Stimulated activated naive CD8-positive, alpha-beta T cell treated with anti-CD3 and anti-CD28 coated beads, Interleukin-15, Interleukin-2, amounts not matched to agents 100 ng/mL and 50 ng/mL, for 24 hours (primary cell): ENCODE measurements at regions not wholly inside any gene's neighbourhood (a gene's known extent, or its start where the extent isn't known, plus 50 kb on each side); places are given as distances from the start of the nearest gene placed in this dataset.
"Not testable (repeated sequence)": the region's sequence is repeated elsewhere in the genome, so short reads cannot be mapped to it uniquely, and the experiment has no call there.

Experiments used
- H3K27ac Mint-ChIP-seq: one replicate; pipeline ENCODE4 v1.8.0; 2021; ENCODE audit warnings: mild to moderate bottlenecking, mixed read lengths
- H3K27me3 Mint-ChIP-seq: one replicate; pipeline ENCODE4 v1.8.0; 2021; ENCODE audit warnings: mixed read lengths
- H3K36me3 Mint-ChIP-seq: one replicate; pipeline ENCODE4 v1.8.0; 2021; ENCODE audit warnings: low read depth, mixed read lengths
- H3K4me1 Mint-ChIP-seq: one replicate; pipeline ENCODE4 v1.8.0; 2021; ENCODE audit warnings: low read depth, mixed read lengths
- H3K4me3 Mint-ChIP-seq: one replicate; pipeline ENCODE4 v1.8.0; 2021; ENCODE audit warnings: mild to moderate bottlenecking, mixed read lengths
- H3K9me3 Mint-ChIP-seq: one replicate; pipeline ENCODE4 v1.8.0; 2021; ENCODE audit warnings: mixed read lengths

- no peaks in the 10 kb centered on the region for H3K27me3 Mint-ChIP-seq
- no peaks in the 10 kb centered on the region for H3K9me3 Mint-ChIP-seq
- H3K4me1 Mint-ChIP-seq: no peaks in the 10 kb centered on the region
- no peak overlapping the region for H3K27ac Mint-ChIP-seq
- no peak overlapping the region for H3K4me3 Mint-ChIP-seq
- H3K36me3 Mint-ChIP-seq: no peaks in the 10 kb centered on the region
Measured at GRCh38 chr2:107091163-107091864, 205.3 kb upstream of the ST6GAL2 start.

- H3K9me3 Mint-ChIP-seq: peaks cover 5% of the 10 kb centered on the region
- no peak overlapping the region for H3K27ac Mint-ChIP-seq
- H3K4me1 Mint-ChIP-seq: no peaks in the 10 kb centered on the region
- no peaks in the 10 kb centered on the region for H3K36me3 Mint-ChIP-seq
- no peaks in the 10 kb centered on the region for H3K27me3 Mint-ChIP-seq
- H3K4me3 Mint-ChIP-seq: no peak overlapping the region
Measured at GRCh38 chr2:107093426-107093957, 207.5 kb upstream of the ST6GAL2 start.

GRCh38 chr2:107094450-107094986, 208.6 kb upstream of the ST6GAL2 start:
- no peak overlapping the region for H3K27ac Mint-ChIP-seq
- no peaks in the 10 kb centered on the region for H3K27me3 Mint-ChIP-seq
- H3K9me3 Mint-ChIP-seq: peaks cover 6% of the 10 kb centered on the region
- no peaks in the 10 kb centered on the region for H3K36me3 Mint-ChIP-seq
- H3K4me3 Mint-ChIP-seq: no peak overlapping the region
- H3K4me1 Mint-ChIP-seq: no peaks in the 10 kb centered on the region

GRCh38 chr2:107102176-107102575, 216.2 kb upstream of the ST6GAL2 start:
- no peaks in the 10 kb centered on the region for H3K36me3 Mint-ChIP-seq
- H3K27me3 Mint-ChIP-seq: no peaks in the 10 kb centered on the region
- H3K9me3 Mint-ChIP-seq: peaks cover 9% of the 10 kb centered on the region
- H3K27ac Mint-ChIP-seq: no peak overlapping the region
- no peaks in the 10 kb centered on the region for H3K4me1 Mint-ChIP-seq
- no peak overlapping the region for H3K4me3 Mint-ChIP-seq

- Mint-ChIP-seq H3K27ac (no peak overlapping the region), H3K4me1 (no peaks in the 10 kb centered on the region), H3K4me3 (no peak overlapping the region), H3K9me3 (no peaks in the 10 kb centered on the region), H3K27me3 (no peaks in the 10 kb centered on the region), H3K36me3 (no peaks in the 10 kb centered on the region)
Measured at GRCh38 chr2:107107351-107107750, 221.4 kb upstream of the ST6GAL2 start.

- H3K27ac Mint-ChIP-seq: no peak overlapping the region
- H3K27me3 Mint-ChIP-seq: no peaks in the 10 kb centered on the region
- H3K4me1 Mint-ChIP-seq: no peaks in the 10 kb centered on the region
- H3K36me3 Mint-ChIP-seq: no peaks in the 10 kb centered on the region
- no peak overlapping the region for H3K4me3 Mint-ChIP-seq
- H3K9me3 Mint-ChIP-seq: no peaks in the 10 kb centered on the region
Measured at GRCh38 chr2:107108556-107108955, 222.6 kb upstream of the ST6GAL2 start.

GRCh38 chr2:107111623-107112022, 225.7 kb upstream of the ST6GAL2 start:
- H3K4me1 Mint-ChIP-seq: no peaks in the 10 kb centered on the region
- H3K36me3 Mint-ChIP-seq: no peaks in the 10 kb centered on the region
- H3K9me3 Mint-ChIP-seq: no peaks in the 10 kb centered on the region
- H3K27me3 Mint-ChIP-seq: no peaks in the 10 kb centered on the region
- H3K27ac Mint-ChIP-seq: no peak overlapping the region
- no peak overlapping the region for H3K4me3 Mint-ChIP-seq

GRCh38 chr2:107112561-107112960, 226.6 kb upstream of the ST6GAL2 start:
- no peaks in the 10 kb centered on the region for H3K9me3 Mint-ChIP-seq
- no peaks in the 10 kb centered on the region for H3K27me3 Mint-ChIP-seq
- no peaks in the 10 kb centered on the region for H3K36me3 Mint-ChIP-seq
- H3K4me1 Mint-ChIP-seq: no peaks in the 10 kb centered on the region
- no peak overlapping the region for H3K4me3 Mint-ChIP-seq
- no peak overlapping the region for H3K27ac Mint-ChIP-seq

- Mint-ChIP-seq H3K27ac (no peak overlapping the region), H3K27me3 (no peaks in the 10 kb centered on the region), H3K9me3 (no peaks in the 10 kb centered on the region), H3K36me3 (no peaks in the 10 kb centered on the region), H3K4me3 (no peak overlapping the region), H3K4me1 (no peaks in the 10 kb centered on the region)
Measured at GRCh38 chr2:107128381-107128780, 242.4 kb upstream of the ST6GAL2 start.

- Mint-ChIP-seq H3K36me3 (no peaks in the 10 kb centered on the region), H3K4me1 (no peaks in the 10 kb centered on the region), H3K4me3 (no peak overlapping the region), H3K27me3 (no peaks in the 10 kb centered on the region), H3K9me3 (no peaks in the 10 kb centered on the region), H3K27ac (no peak overlapping the region)
Measured at GRCh38 chr2:107132070-107132469, 246.1 kb upstream of the ST6GAL2 start.

- H3K36me3 Mint-ChIP-seq: no peaks in the 10 kb centered on the region
- H3K27ac Mint-ChIP-seq: no peak overlapping the region
- H3K4me1 Mint-ChIP-seq: no peaks in the 10 kb centered on the region
- no peaks in the 10 kb centered on the region for H3K9me3 Mint-ChIP-seq
- no peaks in the 10 kb centered on the region for H3K27me3 Mint-ChIP-seq
- no peak overlapping the region for H3K4me3 Mint-ChIP-seq
Measured at GRCh38 chr2:107132746-107133145, 246.8 kb upstream of the ST6GAL2 start.

GRCh38 chr2:107133412-107133811, 247.4 kb upstream of the ST6GAL2 start:
- H3K4me3 Mint-ChIP-seq: no peak overlapping the region
- H3K9me3 Mint-ChIP-seq: no peaks in the 10 kb centered on the region
- no peaks in the 10 kb centered on the region for H3K36me3 Mint-ChIP-seq
- no peaks in the 10 kb centered on the region for H3K27me3 Mint-ChIP-seq
- no peaks in the 10 kb centered on the region for H3K4me1 Mint-ChIP-seq
- no peak overlapping the region for H3K27ac Mint-ChIP-seq

GRCh38 chr2:107136733-107137132, 250.8 kb upstream of the ST6GAL2 start:
- no peaks in the 10 kb centered on the region for H3K36me3 Mint-ChIP-seq

GRCh38 chr2:107137706-107138105, 251.7 kb upstream of the ST6GAL2 start:
- Mint-ChIP-seq H3K4me3 (no peak overlapping the region), H3K27me3 (no peaks in the 10 kb centered on the region), H3K36me3 (no peaks in the 10 kb centered on the region), H3K27ac (no peak overlapping the region), H3K9me3 (peaks cover 4% of the 10 kb centered on the region), H3K4me1 (no peaks in the 10 kb centered on the region)

More at GRCh38 chr2:107136733-107137132, 250.8 kb upstream of the ST6GAL2 start:
- no peaks in the 10 kb centered on the region for H3K4me1 Mint-ChIP-seq
- peaks cover 4% of the 10 kb centered on the region for H3K9me3 Mint-ChIP-seq
- no peak overlapping the region for H3K4me3 Mint-ChIP-seq
- no peak overlapping the region for H3K27ac Mint-ChIP-seq
- no peaks in the 10 kb centered on the region for H3K27me3 Mint-ChIP-seq

GRCh38 chr2:107146181-107146580, 260.2 kb upstream of the ST6GAL2 start:
- Mint-ChIP-seq H3K4me3 (no peak overlapping the region), H3K27ac (no peak overlapping the region), H3K36me3 (no peaks in the 10 kb centered on the region), H3K27me3 (no peaks in the 10 kb centered on the region), H3K4me1 (no peaks in the 10 kb centered on the region), H3K9me3 (peaks cover 7% of the 10 kb centered on the region)

- H3K9me3 Mint-ChIP-seq, H3K4me3 Mint-ChIP-seq, H3K4me1 Mint-ChIP-seq, H3K36me3 Mint-ChIP-seq, H3K27me3 Mint-ChIP-seq, H3K27ac Mint-ChIP-seq: not testable (repeated sequence)
Measured at GRCh38 chr2:107146645-107147044, 260.7 kb upstream of the ST6GAL2 start.
